SK-N-SH treated with all-trans-retinoic acid at 6 μM for 48 hours (cell line): ENCODE measurements at regions not wholly inside any gene's neighbourhood (a gene's known extent, or its start where the extent isn't known, plus 50 kb on each side); places are given as distances from the start of the nearest gene placed in this dataset.
"Not testable (repeated sequence)": the region's sequence is repeated elsewhere in the genome, so short reads cannot be mapped to it uniquely, and the experiment has no call there.

ENCODE experiments used
- OSR1 ChIP-seq: fragments of 250-450 bp; sonication (Bioruptor Pico); IDR thresholded peaks from 2 replicates; pipeline ENCODE4 v1.8.0; 2022; ENCODE audit warnings: moderate library complexity, mild to moderate bottlenecking, inconsistent platforms
- RARB ChIP-seq: fragments of 250-450 bp; sonication (Bioruptor Pico); IDR thresholded peaks from 2 replicates; pipeline ENCODE4 v1.8.0; 2021; ENCODE audit warnings: mild to moderate bottlenecking, moderate library complexity
- ZFP30 ChIP-seq: fragments of 450-650 bp; formaldehyde crosslinking; IDR thresholded peaks from 2 replicates; pipeline ENCODE4 v1.5.0; 2022; ENCODE audit warnings: mild to moderate bottlenecking, moderate library complexity
- ZNF70 ChIP-seq: fragments of 450-650 bp; formaldehyde crosslinking; IDR thresholded peaks from 2 replicates; pipeline ENCODE4 v1.5.0; 2020; ENCODE audit warnings: mild to moderate bottlenecking, moderate library complexity
- TF ChIP-seq, protein P1 (sequence below): fragments of 250-450 bp; sonication (Bioruptor Pico); IDR thresholded peaks from 2 replicates; pipeline ENCODE4 v1.5.1; 2020; ENCODE audit warnings: low read depth, mild to moderate bottlenecking, moderate library complexity

DNA sequence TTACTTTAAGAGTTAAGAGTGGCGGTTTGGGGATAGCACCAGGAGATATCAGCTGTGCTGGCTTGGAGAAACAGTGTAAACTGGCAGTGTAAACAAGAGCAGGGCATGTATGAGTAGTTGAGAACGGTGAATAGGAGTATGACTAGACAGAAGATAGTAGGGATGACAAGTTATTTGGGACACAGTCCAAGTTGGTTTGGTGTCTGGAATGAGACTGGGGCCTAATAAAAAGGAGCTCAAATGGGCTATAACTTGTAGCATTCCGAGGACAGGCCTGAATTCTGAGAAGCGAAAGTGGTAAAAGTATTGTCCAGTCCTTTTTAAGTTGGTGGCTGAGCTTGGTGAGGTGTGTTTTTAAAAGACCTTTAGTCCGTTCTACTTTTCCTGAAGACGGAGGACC, 883.9 kb upstream of the CITED2 start:
- TF ChIP-seq ZFP30, OSR1, RARB, ZNF70 (CRISPR knock-in tag): not testable (repeated sequence)
- TF ChIP-seq, protein P1, sequence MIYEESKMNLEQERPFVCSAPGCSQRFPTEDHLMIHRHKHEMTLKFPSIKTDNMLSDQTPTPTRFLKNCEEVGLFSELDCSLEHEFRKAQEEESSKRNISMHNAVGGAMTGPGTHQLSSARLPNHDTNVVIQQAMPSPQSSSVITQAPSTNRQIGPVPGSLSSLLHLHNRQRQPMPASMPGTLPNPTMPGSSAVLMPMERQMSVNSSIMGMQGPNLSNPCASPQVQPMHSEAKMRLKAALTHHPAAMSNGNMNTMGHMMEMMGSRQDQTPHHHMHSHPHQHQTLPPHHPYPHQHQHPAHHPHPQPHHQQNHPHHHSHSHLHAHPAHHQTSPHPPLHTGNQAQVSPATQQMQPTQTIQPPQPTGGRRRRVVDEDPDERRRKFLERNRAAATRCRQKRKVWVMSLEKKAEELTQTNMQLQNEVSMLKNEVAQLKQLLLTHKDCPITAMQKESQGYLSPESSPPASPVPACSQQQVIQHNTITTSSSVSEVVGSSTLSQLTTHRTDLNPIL (CRISPR knock-in tag) = not testable (repeated sequence)
